Thyroid gland (tissue), 4 donors: ENCODE measurements at regions not wholly inside any gene's neighbourhood (a gene's known extent, or its start where the extent isn't known, plus 50 kb on each side); places are given as distances from the start of the nearest gene placed in this dataset.

ENCODE experiments used
- DNase-seq, 2 donors: peaks; one replicate each; pipeline ENCODE4 v3.0.0-alpha.2; 2019
- H3K27ac ChIP-seq, 3 donors: fragments of 200-600 bp; sonication (generic); 1 replicate in 2 of 3; 2 replicates in 1 of 3; pipeline ENCODE4 v1.5.1; 2016 to 2019; ENCODE audit warnings: mild to moderate bottlenecking in 1 of 3, moderate library complexity in 1 of 3
- H3K27me3 ChIP-seq: fragments of 200-600 bp; sonication (generic); one replicate; pipeline ENCODE4 v1.5.1; 2019
- H3K36me3 ChIP-seq, 2 donors: fragments of 200-600 bp; sonication (generic); one replicate each; pipeline ENCODE4 v1.5.1; 2016 to 2019
- H3K4me1 ChIP-seq, 2 donors: fragments of 200-600 bp; sonication (generic); one replicate each; pipeline ENCODE4 v1.5.1; 2017 to 2019
- H3K4me3 ChIP-seq, 3 donors: fragments of 200-600 bp; sonication (generic); replicated peaks in 1 of 3; 1 replicate in 2 of 3; 2 replicates in 1 of 3; pipeline ENCODE4 v1.5.1; 2016; ENCODE audit warnings: mild to moderate bottlenecking in 1 of 3
- H3K9me3 ChIP-seq: fragments of 200-600 bp; sonication (generic); one replicate; pipeline ENCODE4 v1.5.1; 2017
- CTCF ChIP-seq, 6 experiments: fragments of 200-600 bp in 3 of 6; fragments of 450-650 bp in 3 of 6; sonication (generic) in 3 of 6; IDR thresholded peaks; one replicate each; pipeline ENCODE4 v1.5.1; 2016 to 2019; ENCODE audit warnings: antibody characterized with exemption in 6 of 6, mild to moderate bottlenecking in 2 of 6, inconsistent platforms in 1 of 6, moderate library complexity in 1 of 6
- POLR2A ChIP-seq, 2 donors: fragments of 450-650 bp; IDR thresholded peaks; one replicate each; pipeline ENCODE4 v1.6.1; 2017; ENCODE audit warnings: antibody characterized with exemption in 2 of 2, mild to moderate bottlenecking in 2 of 2, moderate library complexity in 1 of 2
- WGBS, 2 donors: methylation state at CpG; one replicate each; pipeline ENCODE4 v1.1.5; 2017; 5-methylcytosine and 5-hydroxymethylcytosine counted together
- intact Hi-C: fragments of 100-400 bp; cut with DNase I; formaldehyde crosslinking; loops from one replicate; pipeline ENCODE4 v1.15.1; 2023

- intact Hi-C loops, result no loop called here
- Histone ChIP-seq H3K9me3 (no peaks in the 10 kb centered on the region), H3K27ac (no peak overlapping the region), H3K4me3 (no peak overlapping the region), H3K27me3 (no peaks in the 10 kb centered on the region), H3K36me3 (no peaks in the 10 kb centered on the region), H3K4me1 (no peaks in the 10 kb centered on the region)
- 69 to 77% methylated on average over 3 of the region's 3 CpGs for WGBS, 2 donors
- DNase-seq, result no peak
- TF ChIP-seq POLR2A (IDR thresholded peaks at IDR 0.05) (no peak), CTCF (IDR thresholded peaks at IDR 0.05) (no peak)
These were observed 866.4 kb upstream of the ADAMTS5 start for GRCh38 chr21:27833298-27833697.

- H3K9me3 ChIP-seq, result no peaks in the 10 kb centered on the region
- no peaks in the 10 kb centered on the region for H3K27me3 ChIP-seq
- no peaks in the 10 kb centered on the region for H3K4me1 ChIP-seq
- intact Hi-C loops, result no loop called here
- DNase-seq, result no peak
- 67% methylated on average over 3 of the region's 3 CpGs for WGBS, 2 donors
- no peak overlapping the region for H3K27ac ChIP-seq
- H3K4me3 ChIP-seq, result no peak overlapping the region
- TF ChIP-seq POLR2A (IDR thresholded peaks at IDR 0.05), result no peak
- no peak for TF ChIP-seq CTCF (IDR thresholded peaks at IDR 0.05)
- H3K36me3 ChIP-seq, result no peaks in the 10 kb centered on the region
These were observed 865.1 kb upstream of the ADAMTS5 start for GRCh38 chr21:27831816-27832569.

- no peak for TF ChIP-seq POLR2A (IDR thresholded peaks at IDR 0.05)
- no peak for TF ChIP-seq CTCF (IDR thresholded peaks at IDR 0.05)
- Histone ChIP-seq H3K9me3 (no peaks in the 10 kb centered on the region), H3K4me3 (no peak overlapping the region), H3K4me1 (no peaks in the 10 kb centered on the region), H3K36me3 (no peaks in the 10 kb centered on the region), H3K27ac (no peak overlapping the region), H3K27me3 (no peaks in the 10 kb centered on the region)
- WGBS, 2 donors, result 30 to 37% methylated on average over 1 of the region's 1 CpG
- intact Hi-C loops, result no loop called here
- DNase-seq, result no peak
These were observed 864.3 kb upstream of the ADAMTS5 start for GRCh38 chr21:27831177-27831576.

- DNase-seq, result no peak
- WGBS, 2 donors, result 84 to 87% methylated on average over 3 of the region's 3 CpGs
- TF ChIP-seq POLR2A (IDR thresholded peaks at IDR 0.05), result no peak
- TF ChIP-seq CTCF (IDR thresholded peaks at IDR 0.05), result no peak
- H3K4me3 ChIP-seq, result no peak overlapping the region
- H3K27me3 ChIP-seq, result no peaks in the 10 kb centered on the region
- H3K27ac ChIP-seq, result no peak overlapping the region
- no peaks in the 10 kb centered on the region for H3K4me1 ChIP-seq
- no peaks in the 10 kb centered on the region for H3K36me3 ChIP-seq
- H3K9me3 ChIP-seq, result no peaks in the 10 kb centered on the region
- intact Hi-C loops, result no loop called here
These were observed 861.1 kb upstream of the ADAMTS5 start for GRCh38 chr21:27827972-27828371.

GRCh38 chr21:27825035-27825434, 858.1 kb upstream of the ADAMTS5 start:
- Histone ChIP-seq H3K36me3 (no peaks in the 10 kb centered on the region), H3K4me1 (no peaks in the 10 kb centered on the region), H3K27ac (no peak overlapping the region), H3K4me3 (no peak overlapping the region), H3K9me3 (no peaks in the 10 kb centered on the region), H3K27me3 (no peaks in the 10 kb centered on the region)
- no peak for TF ChIP-seq CTCF (IDR thresholded peaks at IDR 0.05)
- TF ChIP-seq POLR2A (IDR thresholded peaks at IDR 0.05), result no peak
- WGBS, 2 donors, result 69 to 74% methylated on average over 5 of the region's 5 CpGs
- DNase-seq, result no peak
- intact Hi-C loops, result no loop called here
